22Rv1 (cell line): ENCODE measurements at regions not wholly inside any gene's neighbourhood (a gene's known extent, or its start where the extent isn't known, plus 50 kb on each side); places are given as distances from the start of the nearest gene placed in this dataset.

ENCODE experiments used
- H3K27ac ChIP-seq: fragments of 450-650 bp; 2 replicates; pipeline ENCODE4 v1.5.1; 2017
- ZFX ChIP-seq: fragments of 450-650 bp; IDR thresholded peaks from 2 replicates; pipeline ENCODE4 v1.6.1; 2017; ENCODE audit warnings: antibody characterized with exemption, borderline replicate concordance
- TF ChIP-seq, protein P1 (sequence below): fragments of 450-650 bp; IDR thresholded peaks from 2 replicates; pipeline ENCODE4 v1.5.1; 2017; ENCODE audit warnings: mild to moderate bottlenecking

DNA sequence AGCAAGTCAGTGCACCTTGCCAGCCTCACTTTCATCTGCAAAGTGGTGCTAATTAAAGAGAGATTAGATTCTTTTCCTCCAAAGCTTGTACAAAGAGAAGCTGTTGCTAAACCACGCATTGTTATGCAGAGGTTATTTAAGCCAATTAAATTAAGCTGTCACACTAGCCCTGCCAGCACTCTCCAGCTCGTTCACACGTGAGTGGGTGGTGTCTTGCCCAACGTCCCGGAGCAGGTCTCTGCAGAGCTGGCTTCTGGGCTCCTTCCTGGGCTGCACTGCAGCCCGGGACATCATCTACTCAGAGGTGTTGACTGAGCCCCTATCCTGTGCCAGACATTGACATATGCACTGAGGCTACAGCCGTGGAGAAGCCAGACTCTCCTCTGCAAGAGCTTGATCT, 401.6 kb upstream of the SULF2 start:
- TF ChIP-seq, protein P1, sequence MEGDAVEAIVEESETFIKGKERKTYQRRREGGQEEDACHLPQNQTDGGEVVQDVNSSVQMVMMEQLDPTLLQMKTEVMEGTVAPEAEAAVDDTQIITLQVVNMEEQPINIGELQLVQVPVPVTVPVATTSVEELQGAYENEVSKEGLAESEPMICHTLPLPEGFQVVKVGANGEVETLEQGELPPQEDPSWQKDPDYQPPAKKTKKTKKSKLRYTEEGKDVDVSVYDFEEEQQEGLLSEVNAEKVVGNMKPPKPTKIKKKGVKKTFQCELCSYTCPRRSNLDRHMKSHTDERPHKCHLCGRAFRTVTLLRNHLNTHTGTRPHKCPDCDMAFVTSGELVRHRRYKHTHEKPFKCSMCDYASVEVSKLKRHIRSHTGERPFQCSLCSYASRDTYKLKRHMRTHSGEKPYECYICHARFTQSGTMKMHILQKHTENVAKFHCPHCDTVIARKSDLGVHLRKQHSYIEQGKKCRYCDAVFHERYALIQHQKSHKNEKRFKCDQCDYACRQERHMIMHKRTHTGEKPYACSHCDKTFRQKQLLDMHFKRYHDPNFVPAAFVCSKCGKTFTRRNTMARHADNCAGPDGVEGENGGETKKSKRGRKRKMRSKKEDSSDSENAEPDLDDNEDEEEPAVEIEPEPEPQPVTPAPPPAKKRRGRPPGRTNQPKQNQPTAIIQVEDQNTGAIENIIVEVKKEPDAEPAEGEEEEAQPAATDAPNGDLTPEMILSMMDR = no peak
- TF ChIP-seq ZFX = no peak
- H3K27ac ChIP-seq = no peak overlapping the region

DNA sequence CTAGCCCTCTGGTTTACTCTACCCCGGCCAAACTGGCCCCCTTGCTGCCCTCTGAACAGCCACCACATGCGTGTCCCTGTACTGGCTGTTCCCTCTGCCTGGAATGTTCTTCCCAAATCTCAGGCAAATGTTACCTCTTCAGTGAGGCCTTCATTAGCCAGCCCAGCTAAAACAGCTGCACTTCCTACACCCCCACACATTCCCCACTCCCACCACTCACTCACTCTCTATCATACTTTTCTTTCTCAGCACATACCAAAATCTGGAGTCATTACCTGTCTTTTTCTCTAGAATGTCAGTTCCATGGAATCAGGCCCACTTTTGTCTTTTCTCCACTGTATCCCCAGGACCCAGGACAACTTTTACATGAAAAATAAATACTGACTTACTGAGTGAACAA, 401.2 kb upstream of the SULF2 start:
- TF ChIP-seq, protein P1 = no peak
- TF ChIP-seq ZFX = no peak
- no peak overlapping the region for H3K27ac ChIP-seq

DNA sequence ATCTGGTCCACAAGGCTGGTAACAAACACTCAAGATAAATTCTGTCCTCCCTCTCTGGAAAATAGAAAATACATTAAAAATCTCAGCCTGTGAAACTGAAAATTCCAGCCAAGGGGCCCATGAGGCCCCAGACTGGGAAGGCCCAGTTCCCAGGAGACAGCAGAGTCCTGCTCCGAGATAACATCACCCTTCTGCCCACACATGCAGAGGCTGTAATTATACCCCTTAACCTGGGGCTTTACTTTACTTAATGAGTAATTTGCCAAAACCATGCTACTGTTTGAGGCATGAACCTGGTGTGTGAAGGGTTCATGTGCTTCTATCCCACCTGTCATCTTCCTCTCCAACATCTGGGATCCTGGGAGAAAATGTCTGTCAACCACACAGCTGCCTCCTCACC, 398.9 kb upstream of the SULF2 start:
- TF ChIP-seq, protein P1 = no peak
- no peak for TF ChIP-seq ZFX
- no peak overlapping the region for H3K27ac ChIP-seq

GRCh38 chr20:48181261-48181935, 396.1 kb upstream of the SULF2 start:
- no peak overlapping the region for H3K27ac ChIP-seq
- TF ChIP-seq, protein P1 = no peak
- TF ChIP-seq ZFX = no peak

- TF ChIP-seq, protein P1 = no peak
- TF ChIP-seq ZFX = no peak
- H3K27ac ChIP-seq = no peak overlapping the region
These were observed 395.3 kb upstream of the SULF2 start for GRCh38 chr20:48180618-48181017.

- TF ChIP-seq ZFX = no peak
- TF ChIP-seq, protein P1 = no peak
- no peak overlapping the region for H3K27ac ChIP-seq
These were observed 394.7 kb upstream of the SULF2 start for GRCh38 chr20:48180024-48180423.

GRCh38 chr20:48178633-48179032, 393.4 kb upstream of the SULF2 start:
- H3K27ac ChIP-seq = no peak overlapping the region
- no peak for TF ChIP-seq ZFX
- TF ChIP-seq, protein P1 = no peak
